ENCODE measurements at regions not wholly inside any gene's neighbourhood (a gene's known extent, or its start where the extent isn't known, plus 50 kb on each side); places are given as distances from the start of the nearest gene placed in this dataset.

DNA sequence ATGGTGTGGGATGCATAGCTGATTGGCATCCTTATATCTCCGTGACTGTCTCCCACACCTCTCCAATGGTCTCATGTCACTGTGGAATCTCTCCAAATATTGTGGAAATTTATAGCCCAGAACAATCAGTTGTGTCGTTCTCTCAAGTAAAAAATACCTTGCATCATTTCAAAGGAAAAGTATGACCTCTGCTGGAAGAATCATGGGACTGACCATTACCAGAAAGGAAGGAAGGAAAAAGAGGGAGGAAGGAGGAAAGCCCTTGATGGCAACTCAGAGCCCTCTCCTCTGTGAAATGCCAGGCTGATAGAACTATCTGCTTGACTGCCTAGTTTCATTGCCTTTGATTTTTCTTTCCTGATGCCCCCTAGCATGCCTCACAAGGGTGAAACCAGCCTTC, 76.3 kb downstream of the FOXI2 start:
- POLR2A ChIA-PET, result no interaction called here
- CTCF ChIA-PET, result interaction anchor here (0.6 kb wide), 1 partner anchor 98 kb away, joined by 3 read pairs; no protein-coding TSS in a partner anchor
- no peak for DNase-seq (ENCODE audit: extremely low spot score)
- TF ChIP-seq CTBP1 (IDR thresholded peaks at IDR 0.05; ENCODE audit: borderline replicate concordance), result no peak
- TF ChIP-seq TARDBP (IDR thresholded peaks at IDR 0.05), result no peak
- no peak for TF ChIP-seq HDGF (IDR thresholded peaks at IDR 0.05; ENCODE audit: borderline replicate concordance)
- no peak for TF ChIP-seq ELF4 (IDR thresholded peaks at IDR 0.05)
- no peak for TF ChIP-seq ZNF384 (IDR thresholded peaks at IDR 0.05)
- no peak for TF ChIP-seq FOXK2 (IDR thresholded peaks at IDR 0.05)
- TF ChIP-seq SP1 (IDR thresholded peaks at IDR 0.05), result no peak
- TF ChIP-seq LEF1 (IDR thresholded peaks at IDR 0.05; ENCODE audit: borderline replicate concordance), result no peak
- no peak for TF ChIP-seq NFRKB (IDR thresholded peaks at IDR 0.05)
- TF ChIP-seq ARNT (IDR thresholded peaks at IDR 0.05), result no peak
- TF ChIP-seq FOXM1 (IDR thresholded peaks at IDR 0.05; ENCODE audit: borderline replicate concordance), result no peak
- no peak for TF ChIP-seq L3MBTL2 (conservative IDR thresholded peaks at IDR 0.05)
- TF ChIP-seq, protein P1, sequence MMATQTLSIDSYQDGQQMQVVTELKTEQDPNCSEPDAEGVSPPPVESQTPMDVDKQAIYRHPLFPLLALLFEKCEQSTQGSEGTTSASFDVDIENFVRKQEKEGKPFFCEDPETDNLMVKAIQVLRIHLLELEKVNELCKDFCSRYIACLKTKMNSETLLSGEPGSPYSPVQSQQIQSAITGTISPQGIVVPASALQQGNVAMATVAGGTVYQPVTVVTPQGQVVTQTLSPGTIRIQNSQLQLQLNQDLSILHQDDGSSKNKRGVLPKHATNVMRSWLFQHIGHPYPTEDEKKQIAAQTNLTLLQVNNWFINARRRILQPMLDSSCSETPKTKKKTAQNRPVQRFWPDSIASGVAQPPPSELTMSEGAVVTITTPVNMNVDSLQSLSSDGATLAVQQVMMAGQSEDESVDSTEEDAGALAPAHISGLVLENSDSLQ (IDR thresholded peaks at IDR 0.05), result no peak
- no peak for TF ChIP-seq BHLHE40 (IDR thresholded peaks at IDR 0.05; ENCODE audit: borderline replicate concordance)
- no peak for TF ChIP-seq SUZ12 (IDR thresholded peaks at IDR 0.05)

DNA sequence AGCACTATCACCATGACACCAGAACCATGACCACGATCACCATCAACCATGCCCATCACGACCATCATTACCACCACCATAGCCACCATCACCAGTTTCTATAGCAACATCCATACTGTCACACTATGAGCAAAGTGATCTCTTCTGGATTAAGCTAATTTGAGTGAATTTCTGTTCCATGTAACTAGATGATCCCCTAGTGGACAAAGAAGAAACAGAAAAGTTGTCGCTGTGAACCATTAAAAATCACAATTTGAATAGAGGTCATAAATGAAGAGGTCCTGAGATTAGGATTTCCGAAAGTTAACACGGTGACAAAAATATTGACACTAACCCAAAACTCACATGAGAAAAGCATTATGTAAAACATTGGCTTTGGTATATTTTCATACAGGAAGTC, 77.6 kb downstream of the CLRN3 start:
- POLR2A ChIA-PET, result no interaction called here
- DNase-seq (ENCODE audit: extremely low spot score), result no peak
- CTCF ChIA-PET, result interaction anchor here (0.5 kb wide), 1 partner anchor 21 kb away, joined by 3 read pairs; no protein-coding TSS in a partner anchor
- TF ChIP-seq SUZ12 (IDR thresholded peaks at IDR 0.05) (no peak), L3MBTL2 (conservative IDR thresholded peaks at IDR 0.05) (no peak), CTBP1 (IDR thresholded peaks at IDR 0.05; ENCODE audit: borderline replicate concordance) (no peak), FOXK2 (IDR thresholded peaks at IDR 0.05) (no peak), HDGF (IDR thresholded peaks at IDR 0.05; ENCODE audit: borderline replicate concordance) (no peak), ELF4 (IDR thresholded peaks at IDR 0.05) (no peak), FOXA1 (IDR thresholded peaks at IDR 0.05) (no peak), BHLHE40 (IDR thresholded peaks at IDR 0.05; ENCODE audit: borderline replicate concordance) (no peak), FOXM1 (IDR thresholded peaks at IDR 0.05; ENCODE audit: borderline replicate concordance) (no peak), ZNF384 (IDR thresholded peaks at IDR 0.05) (no peak), ARNT (IDR thresholded peaks at IDR 0.05) (no peak), LEF1 (IDR thresholded peaks at IDR 0.05; ENCODE audit: borderline replicate concordance) (no peak), TARDBP (IDR thresholded peaks at IDR 0.05) (no peak)
- TF ChIP-seq, protein P1 (IDR thresholded peaks at IDR 0.05), result no peak

DNA sequence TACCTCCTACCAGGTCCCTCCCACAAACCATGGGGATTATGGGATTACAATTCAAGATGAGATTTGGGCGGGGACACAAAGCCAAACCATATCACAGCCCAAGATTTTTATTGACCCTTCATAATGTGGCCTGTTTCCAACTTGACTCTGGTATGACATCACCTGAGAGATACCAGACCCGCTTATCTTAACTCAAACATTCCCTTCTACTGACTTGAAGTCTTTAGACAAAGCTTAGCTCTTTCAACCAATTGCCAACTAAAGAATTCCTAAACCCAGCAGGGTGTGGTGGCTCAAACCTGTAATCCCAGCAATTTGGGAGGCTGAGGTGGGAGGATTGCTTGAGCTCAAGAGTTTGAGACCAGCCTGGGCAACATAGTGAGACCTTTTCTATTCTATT, 67.9 kb downstream of the CLRN3 start:
- DNase-seq (ENCODE audit: extremely low spot score), result no peak
- ChIA-PET POLR2A (no interaction called here), CTCF (no interaction called here)
- TF ChIP-seq SP1 (IDR thresholded peaks at IDR 0.05) (no peak), CTBP1 (IDR thresholded peaks at IDR 0.05; ENCODE audit: borderline replicate concordance) (no peak)

DNA sequence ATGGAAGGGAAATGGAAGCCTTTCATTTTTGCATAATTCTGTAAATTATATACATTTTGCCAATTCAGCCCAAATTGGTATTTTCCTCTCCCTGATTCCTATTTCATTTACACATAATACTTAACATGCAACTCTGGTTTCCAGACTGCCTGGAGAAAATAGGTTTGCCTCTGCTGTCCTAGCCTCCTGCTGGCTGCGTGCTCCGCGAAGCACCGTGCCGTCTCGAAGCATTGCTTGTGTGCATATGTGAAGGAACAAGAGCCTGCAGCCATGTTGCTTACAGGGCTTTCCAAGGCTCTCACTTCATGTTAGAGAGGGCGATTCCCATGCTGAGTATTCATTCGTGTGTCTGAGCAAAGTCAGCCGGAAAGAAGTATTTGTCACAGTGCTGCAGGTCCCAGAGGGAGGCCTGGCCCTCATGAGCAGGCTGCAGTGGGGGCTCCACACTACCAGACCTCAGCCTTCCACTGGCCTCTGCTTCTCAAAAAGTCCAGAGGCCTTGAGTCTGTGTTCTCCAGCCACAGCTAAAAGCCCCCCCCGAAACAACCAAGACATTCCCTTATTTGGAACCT, 66.5 kb downstream of the CLRN3 start:
- TF ChIP-seq BHLHE40 (IDR thresholded peaks at IDR 0.05; ENCODE audit: borderline replicate concordance) (no peak), NFRKB (IDR thresholded peaks at IDR 0.05) (no peak), ELF4 (IDR thresholded peaks at IDR 0.05) (no peak), TARDBP (IDR thresholded peaks at IDR 0.05) (no peak), HDGF (IDR thresholded peaks at IDR 0.05; ENCODE audit: borderline replicate concordance) (no peak), LEF1 (IDR thresholded peaks at IDR 0.05; ENCODE audit: borderline replicate concordance) (no peak), ARNT (IDR thresholded peaks at IDR 0.05) (no peak), CTBP1 (IDR thresholded peaks at IDR 0.05; ENCODE audit: borderline replicate concordance) (no peak), SP1 (IDR thresholded peaks at IDR 0.05) (no peak), ZNF384 (IDR thresholded peaks at IDR 0.05) (no peak), FOXK2 (IDR thresholded peaks at IDR 0.05) (no peak), FOXM1 (IDR thresholded peaks at IDR 0.05; ENCODE audit: borderline replicate concordance) (no peak), L3MBTL2 (conservative IDR thresholded peaks at IDR 0.05) (no peak), FOXA1 (IDR thresholded peaks at IDR 0.05) (no peak), SUZ12 (IDR thresholded peaks at IDR 0.05) (no peak)
- TF ChIP-seq, protein P1 (IDR thresholded peaks at IDR 0.05), result no peak
- ChIA-PET POLR2A (no interaction called here), CTCF (no interaction called here)
- DNase-seq (ENCODE audit: extremely low spot score), result no peak

DNA sequence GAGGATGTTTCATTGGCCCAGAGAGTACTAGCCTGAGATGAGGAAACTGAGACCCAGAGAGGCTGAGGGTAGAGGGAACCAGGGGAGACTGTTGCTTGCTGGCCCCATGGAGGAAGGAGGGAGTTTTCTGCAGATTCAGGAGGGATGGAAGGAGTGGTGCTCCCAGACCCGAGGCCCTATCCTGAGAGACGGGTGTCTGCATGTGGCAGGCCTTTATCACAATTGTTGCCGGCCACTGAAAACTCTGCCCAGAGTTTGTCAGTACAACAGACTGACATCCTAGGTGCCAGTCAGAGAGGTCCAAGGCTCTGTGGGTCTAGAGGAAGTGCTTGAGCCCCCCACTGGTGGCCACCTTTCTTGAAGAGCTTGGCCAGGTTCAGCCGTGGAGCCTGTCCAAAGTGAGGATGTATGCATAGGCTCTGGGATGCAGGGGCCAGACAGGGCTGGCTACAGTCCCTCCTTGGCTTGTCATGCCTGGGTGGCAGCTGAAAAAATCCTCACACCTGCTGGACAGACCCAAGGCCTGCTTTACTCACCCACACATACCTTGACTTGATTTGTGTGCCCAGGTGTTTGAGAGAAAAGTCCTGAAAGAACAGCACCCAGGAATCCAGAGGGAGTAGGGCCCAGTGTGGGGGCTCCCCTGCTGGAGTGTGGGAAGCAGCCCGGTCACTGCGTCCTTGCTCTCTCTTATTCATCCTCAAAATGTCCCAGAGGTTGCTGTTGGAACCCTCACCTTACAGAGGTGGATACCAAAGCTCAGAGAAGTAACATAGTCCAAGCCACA, 65.2 kb downstream of the CLRN3 start:
- no peak for TF ChIP-seq FOXK2 (IDR thresholded peaks at IDR 0.05)
- TF ChIP-seq TARDBP (IDR thresholded peaks at IDR 0.05), result no peak
- TF ChIP-seq FOXA1 (IDR thresholded peaks at IDR 0.05), result no peak
- no peak for TF ChIP-seq LEF1 (IDR thresholded peaks at IDR 0.05; ENCODE audit: borderline replicate concordance)
- TF ChIP-seq, protein P1 (IDR thresholded peaks at IDR 0.05), result no peak
- no peak for TF ChIP-seq CTBP1 (IDR thresholded peaks at IDR 0.05; ENCODE audit: borderline replicate concordance)
- no peak for TF ChIP-seq ZNF384 (IDR thresholded peaks at IDR 0.05)
- TF ChIP-seq NFRKB (IDR thresholded peaks at IDR 0.05), result no peak
- no peak for TF ChIP-seq ELF4 (IDR thresholded peaks at IDR 0.05)
- TF ChIP-seq L3MBTL2 (conservative IDR thresholded peaks at IDR 0.05), result no peak
- TF ChIP-seq BHLHE40 (IDR thresholded peaks at IDR 0.05; ENCODE audit: borderline replicate concordance), result no peak
- no peak for TF ChIP-seq SUZ12 (IDR thresholded peaks at IDR 0.05)
- TF ChIP-seq SP1 (IDR thresholded peaks at IDR 0.05), result no peak
- no peak for TF ChIP-seq HDGF (IDR thresholded peaks at IDR 0.05; ENCODE audit: borderline replicate concordance)
- CTCF ChIA-PET, result no interaction called here
- POLR2A ChIA-PET, result no interaction called here
- no peak for DNase-seq (ENCODE audit: extremely low spot score)

Measured in HEK293T (cell line).